GM12878 (cell line): ENCODE measurements at regions not wholly inside any gene's neighbourhood (a gene's known extent, or its start where the extent isn't known, plus 50 kb on each side); places are given as distances from the start of the nearest gene placed in this dataset.

Experiments
- ATAC-seq: fragments of 200-7000 bp; cut with Tn5 transposase; 3 replicates; pipeline ENCODE4 v1.9.1; 2020; ENCODE audit warnings: mild to moderate bottlenecking, moderate library complexity
- BruUV-seq: library from RNA; stranded (reverse); fragments of 400-500 nt; replicated peaks from 2 replicates; lab custom pipeline; 2021; lab: Mats Ljungman, UMichigan
- CTCF ChIA-PET: fragments of 300-600 bp; sonication (Branson Sonifier 250); formaldehyde crosslinking; extraction: SDS; loops from one replicate; lab custom pipeline; 2021; ENCODE audit warnings: inconsistent platforms; lab: Yijun Ruan, JAX
- POLR2A ChIA-PET: fragments of 350-600 bp; formaldehyde crosslinking; extraction: SDS; loops from one replicate; lab custom pipeline; 2021; ENCODE audit warnings: inconsistent platforms; lab: Charles Lee
- RAD21 ChIA-PET: fragments of 300-600 bp; sonication (Branson Sonifier 250); formaldehyde crosslinking; loops from one replicate; lab custom pipeline; 2023; ENCODE audit warnings: antibody characterized with exemption; ENCODE audit not compliant: unreplicated experiment; lab: Charles Lee
- SMC1A ChIA-PET: fragments of 300-600 bp; sonication (Branson Sonifier 250); formaldehyde crosslinking; loops from one replicate; lab custom pipeline; 2023; ENCODE audit not compliant: unreplicated experiment, uncharacterized antibody; lab: Charles Lee
- DNase-seq: peaks from one replicate; pipeline ENCODE4 v3.0.0-alpha.2; 2011; ENCODE audit warnings: low read depth, low spot score
- FAIRE-seq: peaks from 3 replicates; lab custom pipeline; 2011; peaks lifted over from hg19 to GRCh38; lab: Jason Lieb, UNC
- H2AFZ ChIP-seq: 2 replicates; pipeline ENCODE4 v1.6.0; 2011; ENCODE audit warnings: low read depth, low read length, control low read depth; ENCODE audit not compliant: control insufficient read depth
- H3K27ac ChIP-seq: 2 replicates; pipeline ENCODE4 v1.5.1; 2011; ENCODE audit warnings: control low read depth; ENCODE audit not compliant: control insufficient read depth, insufficient read depth
- H3K27me3 ChIP-seq, 2 experiments: replicated peaks in 1 of 2; 2 replicates each; pipeline versions ENCODE4 v1.6.0 to v1.6.1; 2011; ENCODE audit warnings: low read length in 1 of 2; ENCODE audit not compliant: control insufficient read depth in 2 of 2, insufficient read depth in 2 of 2
- H3K36me3 ChIP-seq, 2 experiments: 2 replicates each; pipeline ENCODE4 v1.5.1; 2011; ENCODE audit warnings: low read length in 1 of 2; ENCODE audit not compliant: control insufficient read depth in 2 of 2, insufficient read depth in 2 of 2
- H3K4me1 ChIP-seq: 2 replicates; pipeline ENCODE4 v1.6.1; 2011; ENCODE audit warnings: mild to moderate bottlenecking, low read length, moderate library complexity, mixed read lengths; ENCODE audit not compliant: control insufficient read depth, insufficient read depth
- H3K4me2 ChIP-seq: 2 replicates; pipeline ENCODE4 v1.6.0; 2011; ENCODE audit warnings: control low read depth; ENCODE audit not compliant: control insufficient read depth, insufficient read depth
- H3K4me3 ChIP-seq: fragments of 200-600 bp; sonication (generic); 2 replicates; pipeline ENCODE4 v1.5.1; 2016
- H3K79me2 ChIP-seq: 2 replicates; pipeline ENCODE4 v1.6.0; 2011; ENCODE audit warnings: low read length; ENCODE audit not compliant: control insufficient read depth, insufficient read depth
- H3K9ac ChIP-seq: 2 replicates; pipeline ENCODE4 v1.8.0; 2011; ENCODE audit warnings: low read length, control low read depth, mixed read lengths; ENCODE audit not compliant: control insufficient read depth, insufficient read depth
- H3K9me3 ChIP-seq: replicated peaks from 3 replicates; pipeline ENCODE4 v1.5.1; 2011; ENCODE audit warnings: mild to moderate bottlenecking, low read length; ENCODE audit not compliant: control insufficient read depth, insufficient read depth
- H4K20me1 ChIP-seq: 2 replicates; pipeline ENCODE4 v1.6.0; 2011; ENCODE audit not compliant: control insufficient read depth, insufficient read depth
- CBX3 ChIP-seq: fragments of 200-600 bp; sonication (generic); IDR thresholded peaks from 2 replicates; pipeline ENCODE4 v1.6.1; 2016; ENCODE audit warnings: low read depth, borderline replicate concordance
- CHD2 ChIP-seq: IDR thresholded peaks from 2 replicates; pipeline ENCODE4 v1.6.1; 2011; ENCODE audit warnings: low read depth, low read length, improper control_type of control experiment, borderline replicate concordance
- HDGF ChIP-seq: fragments of 450-650 bp; IDR thresholded peaks from 2 replicates; pipeline ENCODE4 v1.6.1; 2016; ENCODE audit warnings: antibody characterized with exemption
- IKZF1 ChIP-seq: fragments of 450-650 bp; conservative IDR thresholded peaks from 2 replicates; pipeline ENCODE4 v1.6.1; 2017; ENCODE audit warnings: antibody characterized with exemption, mild to moderate bottlenecking
- JUND ChIP-seq: IDR thresholded peaks from 2 replicates; pipeline ENCODE4 v1.6.1; 2012; ENCODE audit warnings: low read depth, mild to moderate bottlenecking, low read length, improper control_type of control experiment, moderate library complexity
- NFXL1 ChIP-seq: fragments of 450-650 bp; IDR thresholded peaks from 2 replicates; pipeline ENCODE4 v1.6.1; 2017; ENCODE audit warnings: antibody characterized with exemption, mild to moderate bottlenecking, borderline replicate concordance
- SUPT20H ChIP-seq: IDR thresholded peaks from 2 replicates; pipeline ENCODE4 v1.6.1; 2011; ENCODE audit warnings: low read depth, mild to moderate bottlenecking, low read length, moderate library complexity, borderline replicate concordance; ENCODE audit not compliant: control insufficient read depth
- in situ Hi-C: fragments of 300-500 bp; cut with MboI; formaldehyde crosslinking; loops from 9 replicates; pipeline ENCODE4 v1.14.3; 2018; ENCODE audit warnings: mixed read lengths
- intact Hi-C: fragments of 100-400 bp; cut with micrococcal nuclease; formaldehyde crosslinking; loops from one replicate; pipeline ENCODE4 v1.14.2; 2022; ENCODE audit not compliant: unreplicated experiment
- TF ChIP-seq, protein P1 (sequence below): fragments of 450-650 bp; IDR thresholded peaks from 2 replicates; pipeline ENCODE4 v1.6.1; 2017; ENCODE audit warnings: mild to moderate bottlenecking, moderate library complexity
- TF ChIP-seq, protein P2 (sequence below): fragments of 450-650 bp; formaldehyde crosslinking; IDR thresholded peaks from 2 replicates; pipeline ENCODE4 v1.4.0; 2020; ENCODE audit warnings: mild to moderate bottlenecking, moderate library complexity
- TF ChIP-seq, protein P3 (sequence below): IDR thresholded peaks from 2 replicates; pipeline ENCODE4 v1.6.1; 2011; ENCODE audit warnings: borderline replicate concordance, low read depth, mild to moderate bottlenecking, moderate library complexity, mixed read lengths, low read length; ENCODE audit not compliant: insufficient read depth; ENCODE audit errors: extremely low read length
- TF ChIP-seq, protein P4 (sequence below): IDR thresholded peaks from 2 replicates; pipeline ENCODE4 v1.6.1; 2012; ENCODE audit warnings: low read length, inconsistent platforms

DNA sequence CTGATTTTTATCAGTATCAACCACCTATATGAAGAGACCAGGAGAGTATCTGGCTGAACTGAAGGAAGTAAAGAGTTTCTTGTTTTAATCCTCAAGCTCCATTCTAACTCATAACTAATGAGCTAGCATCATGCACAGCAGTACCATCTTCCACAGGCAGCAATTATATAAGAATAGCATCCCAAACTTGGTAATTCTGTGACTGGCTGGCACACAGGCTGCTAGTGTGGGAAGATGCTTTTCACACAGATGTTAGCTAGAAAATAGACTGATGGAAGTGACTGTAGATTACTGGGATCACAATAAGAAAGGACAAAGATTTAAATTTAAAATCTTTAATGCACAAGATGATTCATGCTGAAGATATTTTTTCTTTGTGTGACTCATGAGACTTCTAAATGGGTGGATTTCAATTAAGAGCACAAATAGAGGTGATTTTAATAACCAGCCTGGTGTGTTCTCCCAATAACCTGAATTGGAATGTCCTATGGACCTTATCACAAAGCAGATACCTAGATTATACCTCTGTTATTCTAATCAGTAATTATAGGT is 417.7 kb upstream of the ATXN7L3B start:
- no peak overlapping the region for H3K27ac ChIP-seq
- ATAC-seq = no peak
- no peak for DNase-seq
- ChIA-PET RAD21 (no interaction called here), CTCF (no interaction called here), SMC1A (no interaction called here), POLR2A (no interaction called here)
- H2AFZ ChIP-seq = no peak overlapping the region
- H3K36me3 ChIP-seq = no peaks in the 10 kb centered on the region
- intact Hi-C loops (no loop called here), in situ Hi-C loops (no loop called here)
- no peaks in the 10 kb centered on the region for H3K27me3 ChIP-seq
- H3K4me1 ChIP-seq = no peaks in the 10 kb centered on the region
- BruUV-seq = no TSS peak
- H3K9ac ChIP-seq = no peak overlapping the region
- H3K4me3 ChIP-seq = no peak overlapping the region
- H3K4me2 ChIP-seq = no peak overlapping the region
- no peaks in the 10 kb centered on the region for H3K79me2 ChIP-seq
- no peak for FAIRE-seq
- no peaks in the 10 kb centered on the region for H3K9me3 ChIP-seq
- H4K20me1 ChIP-seq = no peaks in the 10 kb centered on the region
- TF ChIP-seq SUPT20H (no peak), JUND (no peak), NFXL1 (no peak), CHD2 (no peak), IKZF1 (no peak), CBX3 (no peak), HDGF (no peak)
- TF ChIP-seq, protein P1, sequence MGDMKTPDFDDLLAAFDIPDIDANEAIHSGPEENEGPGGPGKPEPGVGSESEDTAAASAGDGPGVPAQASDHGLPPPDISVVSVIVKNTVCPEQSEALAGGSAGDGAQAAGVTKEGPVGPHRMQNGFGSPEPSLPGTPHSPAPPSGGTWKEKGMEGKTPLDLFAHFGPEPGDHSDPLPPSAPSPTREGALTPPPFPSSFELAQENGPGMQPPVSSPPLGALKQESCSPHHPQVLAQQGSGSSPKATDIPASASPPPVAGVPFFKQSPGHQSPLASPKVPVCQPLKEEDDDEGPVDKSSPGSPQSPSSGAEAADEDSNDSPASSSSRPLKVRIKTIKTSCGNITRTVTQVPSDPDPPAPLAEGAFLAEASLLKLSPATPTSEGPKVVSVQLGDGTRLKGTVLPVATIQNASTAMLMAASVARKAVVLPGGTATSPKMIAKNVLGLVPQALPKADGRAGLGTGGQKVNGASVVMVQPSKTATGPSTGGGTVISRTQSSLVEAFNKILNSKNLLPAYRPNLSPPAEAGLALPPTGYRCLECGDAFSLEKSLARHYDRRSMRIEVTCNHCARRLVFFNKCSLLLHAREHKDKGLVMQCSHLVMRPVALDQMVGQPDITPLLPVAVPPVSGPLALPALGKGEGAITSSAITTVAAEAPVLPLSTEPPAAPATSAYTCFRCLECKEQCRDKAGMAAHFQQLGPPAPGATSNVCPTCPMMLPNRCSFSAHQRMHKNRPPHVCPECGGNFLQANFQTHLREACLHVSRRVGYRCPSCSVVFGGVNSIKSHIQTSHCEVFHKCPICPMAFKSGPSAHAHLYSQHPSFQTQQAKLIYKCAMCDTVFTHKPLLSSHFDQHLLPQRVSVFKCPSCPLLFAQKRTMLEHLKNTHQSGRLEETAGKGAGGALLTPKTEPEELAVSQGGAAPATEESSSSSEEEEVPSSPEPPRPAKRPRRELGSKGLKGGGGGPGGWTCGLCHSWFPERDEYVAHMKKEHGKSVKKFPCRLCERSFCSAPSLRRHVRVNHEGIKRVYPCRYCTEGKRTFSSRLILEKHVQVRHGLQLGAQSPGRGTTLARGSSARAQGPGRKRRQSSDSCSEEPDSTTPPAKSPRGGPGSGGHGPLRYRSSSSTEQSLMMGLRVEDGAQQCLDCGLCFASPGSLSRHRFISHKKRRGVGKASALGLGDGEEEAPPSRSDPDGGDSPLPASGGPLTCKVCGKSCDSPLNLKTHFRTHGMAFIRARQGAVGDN = no peak
- TF ChIP-seq, protein P2, sequence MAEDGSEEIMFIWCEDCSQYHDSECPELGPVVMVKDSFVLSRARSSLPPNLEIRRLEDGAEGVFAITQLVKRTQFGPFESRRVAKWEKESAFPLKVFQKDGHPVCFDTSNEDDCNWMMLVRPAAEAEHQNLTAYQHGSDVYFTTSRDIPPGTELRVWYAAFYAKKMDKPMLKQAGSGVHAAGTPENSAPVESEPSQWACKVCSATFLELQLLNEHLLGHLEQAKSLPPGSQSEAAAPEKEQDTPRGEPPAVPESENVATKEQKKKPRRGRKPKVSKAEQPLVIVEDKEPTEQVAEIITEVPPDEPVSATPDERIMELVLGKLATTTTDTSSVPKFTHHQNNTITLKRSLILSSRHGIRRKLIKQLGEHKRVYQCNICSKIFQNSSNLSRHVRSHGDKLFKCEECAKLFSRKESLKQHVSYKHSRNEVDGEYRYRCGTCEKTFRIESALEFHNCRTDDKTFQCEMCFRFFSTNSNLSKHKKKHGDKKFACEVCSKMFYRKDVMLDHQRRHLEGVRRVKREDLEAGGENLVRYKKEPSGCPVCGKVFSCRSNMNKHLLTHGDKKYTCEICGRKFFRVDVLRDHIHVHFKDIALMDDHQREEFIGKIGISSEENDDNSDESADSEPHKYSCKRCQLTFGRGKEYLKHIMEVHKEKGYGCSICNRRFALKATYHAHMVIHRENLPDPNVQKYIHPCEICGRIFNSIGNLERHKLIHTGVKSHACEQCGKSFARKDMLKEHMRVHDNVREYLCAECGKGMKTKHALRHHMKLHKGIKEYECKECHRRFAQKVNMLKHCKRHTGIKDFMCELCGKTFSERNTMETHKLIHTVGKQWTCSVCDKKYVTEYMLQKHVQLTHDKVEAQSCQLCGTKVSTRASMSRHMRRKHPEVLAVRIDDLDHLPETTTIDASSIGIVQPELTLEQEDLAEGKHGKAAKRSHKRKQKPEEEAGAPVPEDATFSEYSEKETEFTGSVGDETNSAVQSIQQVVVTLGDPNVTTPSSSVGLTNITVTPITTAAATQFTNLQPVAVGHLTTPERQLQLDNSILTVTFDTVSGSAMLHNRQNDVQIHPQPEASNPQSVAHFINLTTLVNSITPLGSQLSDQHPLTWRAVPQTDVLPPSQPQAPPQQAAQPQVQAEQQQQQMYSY (CRISPR knock-in tag) = no peak
- TF ChIP-seq, protein P3, sequence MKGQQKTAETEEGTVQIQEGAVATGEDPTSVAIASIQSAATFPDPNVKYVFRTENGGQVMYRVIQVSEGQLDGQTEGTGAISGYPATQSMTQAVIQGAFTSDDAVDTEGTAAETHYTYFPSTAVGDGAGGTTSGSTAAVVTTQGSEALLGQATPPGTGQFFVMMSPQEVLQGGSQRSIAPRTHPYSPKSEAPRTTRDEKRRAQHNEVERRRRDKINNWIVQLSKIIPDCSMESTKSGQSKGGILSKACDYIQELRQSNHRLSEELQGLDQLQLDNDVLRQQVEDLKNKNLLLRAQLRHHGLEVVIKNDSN = no peak
- TF ChIP-seq, protein P4, sequence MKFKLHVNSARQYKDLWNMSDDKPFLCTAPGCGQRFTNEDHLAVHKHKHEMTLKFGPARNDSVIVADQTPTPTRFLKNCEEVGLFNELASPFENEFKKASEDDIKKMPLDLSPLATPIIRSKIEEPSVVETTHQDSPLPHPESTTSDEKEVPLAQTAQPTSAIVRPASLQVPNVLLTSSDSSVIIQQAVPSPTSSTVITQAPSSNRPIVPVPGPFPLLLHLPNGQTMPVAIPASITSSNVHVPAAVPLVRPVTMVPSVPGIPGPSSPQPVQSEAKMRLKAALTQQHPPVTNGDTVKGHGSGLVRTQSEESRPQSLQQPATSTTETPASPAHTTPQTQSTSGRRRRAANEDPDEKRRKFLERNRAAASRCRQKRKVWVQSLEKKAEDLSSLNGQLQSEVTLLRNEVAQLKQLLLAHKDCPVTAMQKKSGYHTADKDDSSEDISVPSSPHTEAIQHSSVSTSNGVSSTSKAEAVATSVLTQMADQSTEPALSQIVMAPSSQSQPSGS = no peak
